SK-N-SH treated with all-trans-retinoic acid at 6 μM for 48 hours (cell line): ENCODE measurements at regions not wholly inside any gene's neighbourhood (a gene's known extent, or its start where the extent isn't known, plus 50 kb on each side); places are given as distances from the start of the nearest gene placed in this dataset.

ENCODE experiments used
- PATZ1 ChIP-seq: fragments of 250-450 bp; sonication (Bioruptor Pico); IDR thresholded peaks from 2 replicates; pipeline ENCODE4 v1.8.0; 2020; ENCODE audit warnings: mild to moderate bottlenecking, moderate library complexity, borderline replicate concordance
- ZFP3 ChIP-seq: fragments of 250-450 bp; sonication (Bioruptor Pico); IDR thresholded peaks from 2 replicates; pipeline ENCODE4 v1.5.0; 2020; ENCODE audit warnings: mild to moderate bottlenecking, moderate library complexity

- TF ChIP-seq ZFP3 = no peak
- no peak for TF ChIP-seq PATZ1
Measured at GRCh38 chr12:34297790-34298164, 275.5 kb downstream of the ALG10 start.
